A204.1 (cell line): ENCODE measurements at regions not wholly inside any gene's neighbourhood (a gene's known extent, or its start where the extent isn't known, plus 50 kb on each side); places are given as distances from the start of the nearest gene placed in this dataset.
"Not testable (repeated sequence)": the region's sequence is repeated elsewhere in the genome, so short reads cannot be mapped to it uniquely, and the experiment has no call there.

Experiments
- FAIRE-seq: peaks from 2 replicates; lab custom pipeline; 2012; peaks lifted over from hg19 to GRCh38; lab: Jason Lieb, UNC

GRCh38 chr3:115204475-115204874 lies 57.4 kb upstream of the ZBTB20 start:
- FAIRE-seq: no peak

- no peak for FAIRE-seq
These were observed 61.1 kb upstream of the ZBTB20 start for GRCh38 chr3:115208066-115208750.

- no peak for FAIRE-seq
These were observed 64.9 kb upstream of the ZBTB20 start for GRCh38 chr3:115211810-115212492.

- no peak for FAIRE-seq
These were observed 65.5 kb upstream of the ZBTB20 start for GRCh38 chr3:115212615-115213014.

GRCh38 chr3:115213052-115213451 lies 66.0 kb upstream of the ZBTB20 start:
- not testable (repeated sequence) for FAIRE-seq

- no peak for FAIRE-seq
These were observed 70.2 kb upstream of the ZBTB20 start for GRCh38 chr3:115217292-115217677.

GRCh38 chr3:115217678-115218451 lies 70.8 kb upstream of the ZBTB20 start:
- peak; percentile 89 for FAIRE-seq

GRCh38 chr3:115218859-115219258 lies 71.8 kb upstream of the ZBTB20 start:
- FAIRE-seq: no peak

- no peak for FAIRE-seq
These were observed 77.6 kb upstream of the ZBTB20 start for GRCh38 chr3:115224687-115225086.

- no peak for FAIRE-seq
These were observed 79.9 kb upstream of the ZBTB20 start for GRCh38 chr3:115226844-115227445.

GRCh38 chr3:115227461-115227860 lies 80.4 kb upstream of the ZBTB20 start:
- FAIRE-seq: no peak

GRCh38 chr3:115228266-115228665 lies 81.2 kb upstream of the ZBTB20 start:
- no peak for FAIRE-seq

GRCh38 chr3:115232167-115232566 lies 85.1 kb upstream of the ZBTB20 start:
- FAIRE-seq: no peak

- no peak for FAIRE-seq
These were observed 85.9 kb upstream of the ZBTB20 start for GRCh38 chr3:115233021-115233420.

GRCh38 chr3:115236496-115236895 lies 89.4 kb upstream of the ZBTB20 start:
- FAIRE-seq: no peak

- FAIRE-seq: no peak
These were observed 92.6 kb upstream of the ZBTB20 start for GRCh38 chr3:115239717-115240116.

- FAIRE-seq: no peak
These were observed 97.3 kb upstream of the ZBTB20 start for GRCh38 chr3:115244350-115244749.

GRCh38 chr3:115245438-115245837 lies 98.3 kb upstream of the ZBTB20 start:
- FAIRE-seq: no peak

- FAIRE-seq: no peak
These were observed 98.8 kb upstream of the ZBTB20 start for GRCh38 chr3:115245899-115246298.

GRCh38 chr3:115246461-115247020 lies 99.5 kb upstream of the ZBTB20 start:
- FAIRE-seq: no peak

- FAIRE-seq: no peak
These were observed 101.2 kb upstream of the ZBTB20 start for GRCh38 chr3:115248274-115248673.

- no peak for FAIRE-seq
These were observed 104.4 kb upstream of the ZBTB20 start for GRCh38 chr3:115251509-115251908.

GRCh38 chr3:115252679-115253078 lies 105.6 kb upstream of the ZBTB20 start:
- FAIRE-seq: no peak
